Smooth muscle cell (in vitro differentiated cells): ENCODE measurements at regions not wholly inside any gene's neighbourhood (a gene's known extent, or its start where the extent isn't known, plus 50 kb on each side); places are given as distances from the start of the nearest gene placed in this dataset.

Source experiments
- DNase-seq: peaks from one replicate; lab custom pipeline; 2025; ENCODE audit not compliant: unreplicated experiment; lab: John Stamatoyannopoulos, UW
- H2AFZ ChIP-seq: fragments of 200-600 bp; sonication (generic); 2 replicates; pipeline ENCODE4 v1.6.0; 2016; ENCODE audit warnings: antibody characterized with exemption, low read depth, mild to moderate bottlenecking
- H3F3A ChIP-seq: fragments of 200-600 bp; sonication (generic); 2 replicates; pipeline ENCODE4 v1.6.0; 2017; ENCODE audit warnings: antibody characterized with exemption, low read depth
- H3K27ac ChIP-seq: fragments of 200-600 bp; sonication (generic); 2 replicates; pipeline ENCODE4 v1.5.1; 2016; ENCODE audit warnings: low read depth, mild to moderate bottlenecking
- H3K27me3 ChIP-seq: fragments of 200-600 bp; sonication (generic); 2 replicates; pipeline ENCODE4 v1.6.1; 2016; ENCODE audit warnings: low read depth, mild to moderate bottlenecking
- H3K36me3 ChIP-seq: fragments of 200-600 bp; sonication (generic); 2 replicates; pipeline ENCODE4 v1.5.1; 2016; ENCODE audit warnings: low read depth
- H3K4me1 ChIP-seq: fragments of 200-600 bp; sonication (generic); 2 replicates; pipeline ENCODE4 v1.5.1; 2016; ENCODE audit warnings: low read depth
- H3K4me2 ChIP-seq: fragments of 200-600 bp; sonication (generic); 2 replicates; pipeline ENCODE4 v1.6.0; 2016; ENCODE audit warnings: mild to moderate bottlenecking
- H3K4me3 ChIP-seq: fragments of 200-600 bp; sonication (generic); 2 replicates; pipeline ENCODE4 v1.5.1; 2016; ENCODE audit warnings: mild to moderate bottlenecking
- H3K79me2 ChIP-seq: fragments of 200-600 bp; sonication (generic); 2 replicates; pipeline ENCODE4 v1.6.0; 2016; ENCODE audit warnings: low read depth, mild to moderate bottlenecking
- H3K9ac ChIP-seq: fragments of 200-600 bp; sonication (generic); 2 replicates; pipeline ENCODE4 v1.6.0; 2016; ENCODE audit warnings: low read depth
- H3K9me3 ChIP-seq: fragments of 200-600 bp; sonication (generic); replicated peaks from 2 replicates; pipeline ENCODE4 v1.5.1; 2016; ENCODE audit warnings: low read depth
- H4K20me1 ChIP-seq: fragments of 200-600 bp; sonication (generic); 2 replicates; pipeline ENCODE4 v1.6.0; 2016; ENCODE audit warnings: low read depth
- CTCF ChIP-seq: fragments of 200-600 bp; sonication (generic); IDR thresholded peaks from 2 replicates; pipeline ENCODE4 v1.5.1; 2017; ENCODE audit warnings: borderline replicate concordance, mild to moderate bottlenecking, antibody characterized with exemption; ENCODE audit not compliant: insufficient read depth, poor library complexity, severe bottlenecking
- WGBS: methylation state at CpG from one replicate; pipeline ENCODE4 v1.1.7; 2016; ENCODE audit warnings: low lambda C conversion rate; 5-methylcytosine and 5-hydroxymethylcytosine counted together

GRCh38 chr3:157956850-157957249, 149.4 kb downstream of the SHOX2 start:
- Histone ChIP-seq H3K9me3 (no peaks in the 10 kb centered on the region), H3K36me3 (no peaks in the 10 kb centered on the region), H3K4me1 (no peaks in the 10 kb centered on the region), H3K4me2 (no peak overlapping the region), H3F3A (no peaks in the 10 kb centered on the region), H3K4me3 (no peak overlapping the region), H3K9ac (no peak overlapping the region), H3K27ac (no peak overlapping the region), H4K20me1 (no peaks in the 10 kb centered on the region), H3K27me3 (peaks cover 4% of the 10 kb centered on the region), H2AFZ (no peak overlapping the region), H3K79me2 (no peaks in the 10 kb centered on the region)
- TF ChIP-seq CTCF: no peak
- no peak for DNase-seq
- 75% methylated on average over 4 of the region's 4 CpGs for WGBS

GRCh38 chr3:157956176-157956575, 150.0 kb downstream of the SHOX2 start:
- no peak overlapping the region for H3K9ac ChIP-seq
- WGBS: 92% methylated on average over 4 of the region's 4 CpGs
- H3K4me3 ChIP-seq: no peak overlapping the region
- H3F3A ChIP-seq: no peaks in the 10 kb centered on the region
- no peaks in the 10 kb centered on the region for H3K9me3 ChIP-seq
- H3K79me2 ChIP-seq: no peaks in the 10 kb centered on the region
- no peaks in the 10 kb centered on the region for H3K4me1 ChIP-seq
- no peaks in the 10 kb centered on the region for H4K20me1 ChIP-seq
- TF ChIP-seq CTCF: no peak
- H2AFZ ChIP-seq: no peak overlapping the region
- H3K4me2 ChIP-seq: no peak overlapping the region
- peaks cover 4% of the 10 kb centered on the region for H3K27me3 ChIP-seq
- H3K27ac ChIP-seq: no peak overlapping the region
- no peak for DNase-seq
- H3K36me3 ChIP-seq: no peaks in the 10 kb centered on the region

- H3K27me3 ChIP-seq: peaks cover 4% of the 10 kb centered on the region
- no peak overlapping the region for H2AFZ ChIP-seq
- no peak overlapping the region for H3K9ac ChIP-seq
- no peak for DNase-seq
- H4K20me1 ChIP-seq: no peaks in the 10 kb centered on the region
- no peaks in the 10 kb centered on the region for H3K36me3 ChIP-seq
- no peaks in the 10 kb centered on the region for H3K4me1 ChIP-seq
- H3K9me3 ChIP-seq: no peaks in the 10 kb centered on the region
- no peaks in the 10 kb centered on the region for H3F3A ChIP-seq
- no peak for TF ChIP-seq CTCF
- H3K4me3 ChIP-seq: no peak overlapping the region
- no peak overlapping the region for H3K4me2 ChIP-seq
- no peak overlapping the region for H3K27ac ChIP-seq
- H3K79me2 ChIP-seq: no peaks in the 10 kb centered on the region
- 77% methylated on average over 2 of the region's 2 CpGs for WGBS
These were observed 152.7 kb downstream of the SHOX2 start for GRCh38 chr3:157953565-157953964.

- Histone ChIP-seq H3K4me2 (no peak overlapping the region), H3K36me3 (no peaks in the 10 kb centered on the region)
- WGBS: 72% methylated on average over 5 of the region's 5 CpGs
These were observed 157.4 kb downstream of the SHOX2 start for GRCh38 chr3:157948605-157949383.

More at GRCh38 chr3:157948605-157949383, 157.4 kb downstream of the SHOX2 start:
- Histone ChIP-seq H4K20me1 (no peaks in the 10 kb centered on the region), H3K9ac (no peak overlapping the region), H3K27me3 (peaks cover 6% of the 10 kb centered on the region), H3F3A (no peaks in the 10 kb centered on the region), H3K27ac (no peak overlapping the region), H2AFZ (no peak overlapping the region), H3K79me2 (no peaks in the 10 kb centered on the region), H3K9me3 (no peaks in the 10 kb centered on the region), H3K4me1 (no peaks in the 10 kb centered on the region), H3K4me3 (no peak overlapping the region)
- DNase-seq: no peak
- no peak for TF ChIP-seq CTCF
